ENCODE measurements at regions not wholly inside any gene's neighbourhood (a gene's known extent, or its start where the extent isn't known, plus 50 kb on each side); places are given as distances from the start of the nearest gene placed in this dataset.
A peak's percentile ranks its signal among the peaks of the same experiment; 100 is the strongest.

DNA sequence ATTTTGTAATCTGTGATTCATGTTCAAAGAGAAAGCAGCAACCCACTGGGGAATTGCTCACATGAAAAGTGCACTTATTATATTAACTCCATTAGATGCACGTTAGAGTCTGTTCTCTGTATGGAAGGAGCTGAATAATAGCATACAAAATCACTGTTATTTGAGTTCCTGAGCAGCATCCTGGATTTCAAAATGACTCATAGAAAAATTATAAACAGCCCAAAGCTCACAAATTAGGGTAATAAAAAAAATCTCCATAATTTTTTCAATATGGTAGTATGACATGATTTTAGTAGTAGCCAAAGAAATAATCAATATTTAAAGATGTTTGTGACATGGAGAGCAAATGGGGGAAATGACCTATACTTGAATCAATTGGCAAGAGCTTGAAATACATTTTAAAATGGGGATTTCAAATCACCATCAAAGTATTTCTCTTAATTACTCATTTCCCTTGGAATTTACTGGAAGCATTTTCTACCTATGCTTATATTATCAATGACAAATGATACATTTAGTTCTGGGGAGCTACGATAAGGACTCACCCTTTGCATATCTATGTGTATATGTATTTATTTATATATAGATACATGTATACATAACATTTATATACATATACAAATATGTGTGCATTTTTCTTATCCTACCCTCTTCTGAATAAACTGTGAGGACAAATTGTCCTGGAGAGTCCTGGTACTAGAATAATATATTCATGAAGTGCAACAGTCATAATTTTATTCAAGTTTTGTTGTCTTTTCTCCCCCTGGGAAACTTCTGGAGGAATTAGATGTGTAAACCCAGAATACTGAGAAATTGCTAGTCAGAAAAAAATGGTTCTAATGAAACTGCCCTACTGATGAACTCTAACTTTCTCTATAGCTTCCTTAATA, 116.3 kb downstream of the RPL22L1 start:
- TF ChIP-seq, protein P1, sequence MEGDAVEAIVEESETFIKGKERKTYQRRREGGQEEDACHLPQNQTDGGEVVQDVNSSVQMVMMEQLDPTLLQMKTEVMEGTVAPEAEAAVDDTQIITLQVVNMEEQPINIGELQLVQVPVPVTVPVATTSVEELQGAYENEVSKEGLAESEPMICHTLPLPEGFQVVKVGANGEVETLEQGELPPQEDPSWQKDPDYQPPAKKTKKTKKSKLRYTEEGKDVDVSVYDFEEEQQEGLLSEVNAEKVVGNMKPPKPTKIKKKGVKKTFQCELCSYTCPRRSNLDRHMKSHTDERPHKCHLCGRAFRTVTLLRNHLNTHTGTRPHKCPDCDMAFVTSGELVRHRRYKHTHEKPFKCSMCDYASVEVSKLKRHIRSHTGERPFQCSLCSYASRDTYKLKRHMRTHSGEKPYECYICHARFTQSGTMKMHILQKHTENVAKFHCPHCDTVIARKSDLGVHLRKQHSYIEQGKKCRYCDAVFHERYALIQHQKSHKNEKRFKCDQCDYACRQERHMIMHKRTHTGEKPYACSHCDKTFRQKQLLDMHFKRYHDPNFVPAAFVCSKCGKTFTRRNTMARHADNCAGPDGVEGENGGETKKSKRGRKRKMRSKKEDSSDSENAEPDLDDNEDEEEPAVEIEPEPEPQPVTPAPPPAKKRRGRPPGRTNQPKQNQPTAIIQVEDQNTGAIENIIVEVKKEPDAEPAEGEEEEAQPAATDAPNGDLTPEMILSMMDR (optimal IDR thresholded peaks at IDR 0.05 in 1 of 3, IDR thresholded peaks at IDR 0.05 in 1 of 3, conservative IDR thresholded peaks at IDR 0.05 in 1 of 3; ENCODE audit: extremely low read depth in 1 of 3, insufficient read depth in 2 of 3, low read length in 3 of 3) = no peak
- no peak for TF ChIP-seq EZH2 (IDR thresholded peaks at IDR 0.05; ENCODE audit: low read length)
- H3K9me3 ChIP-seq (ENCODE audit: control insufficient read depth, low read depth, low read length) = no peaks in the 10 kb centered on the region
- no peak for FAIRE-seq
- H4K20me1 ChIP-seq (ENCODE audit: control insufficient read depth, extremely low read depth, insufficient read depth, low read length) = no peaks in the 10 kb centered on the region
- peak overlapping the region; percentile 2 for H2AFZ ChIP-seq (ENCODE audit: control insufficient read depth, low read length)
- H3K9ac ChIP-seq (ENCODE audit: control insufficient read depth, extremely low read depth, insufficient read depth, low read length) = no peak overlapping the region
- peak overlapping the region; percentile 4 for H3K27ac ChIP-seq (ENCODE audit: control insufficient read depth, insufficient read depth, low read length)
- no peaks in the 10 kb centered on the region for H3K79me2 ChIP-seq (ENCODE audit: control insufficient read depth, insufficient read depth, low read length)
- H3K27me3 ChIP-seq (ENCODE audit: control insufficient read depth, extremely low read depth, insufficient read depth, low read length) = no peaks in the 10 kb centered on the region
- no peak overlapping the region for H3K4me3 ChIP-seq (ENCODE audit: control insufficient read depth in 2 of 3, extremely low read depth in 1 of 3, insufficient read depth in 2 of 3, low read depth in 1 of 3, low read length in 3 of 3)
- H3K36me3 ChIP-seq (ENCODE audit: control insufficient read depth in 2 of 2, extremely low read depth in 1 of 2, insufficient read depth in 2 of 2, low read length in 2 of 2) = no peaks in the 10 kb centered on the region
- no peak overlapping the region for H3K4me2 ChIP-seq (ENCODE audit: control insufficient read depth, extremely low read depth, insufficient read depth, low read depth, low read length)
- no peak for DNase-seq (ENCODE audit: low read depth, low spot score)
- H3K9me1 ChIP-seq (ENCODE audit: control insufficient read depth, extremely low read depth, insufficient read depth, low read length) = no peaks in the 10 kb centered on the region
- H3K4me1 ChIP-seq (ENCODE audit: control insufficient read depth, extremely low read depth, insufficient read depth, low read length) = peaks cover 46% of the 10 kb centered on the region
- dilution Hi-C loops (cut with MboI; ENCODE audit: extremely low pct_ligation_motif_present, low sequenced_read_pairs) = no loop called here

DNA sequence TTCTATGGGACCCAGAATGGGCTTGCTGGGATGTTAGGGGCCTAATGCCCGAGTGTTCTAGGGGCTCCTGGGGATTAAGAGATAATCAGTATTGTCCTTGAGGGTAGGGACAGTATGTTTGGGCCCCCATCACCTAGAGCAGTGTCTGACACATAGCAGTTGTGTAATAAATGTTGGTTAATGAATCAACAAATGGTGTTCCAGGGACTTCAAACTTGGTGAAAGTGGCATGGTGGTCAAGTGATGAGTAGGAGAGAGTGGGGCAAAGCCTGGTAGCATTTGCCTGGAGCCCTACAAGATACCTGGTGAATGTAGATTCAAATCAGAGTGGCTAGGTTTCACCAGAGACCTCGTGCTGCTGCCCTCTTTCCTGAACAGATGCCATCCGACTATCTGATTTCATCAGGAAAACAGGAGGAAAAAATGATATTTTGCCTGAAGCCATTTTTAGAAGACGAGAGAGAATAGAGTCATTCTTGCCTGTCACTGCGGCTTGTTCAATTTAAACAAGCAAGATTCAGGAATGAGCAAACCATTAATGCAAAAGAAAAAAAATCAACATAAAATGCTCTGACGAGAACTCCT, 117.3 kb downstream of the RPL22L1 start:
- H3K27me3 ChIP-seq (ENCODE audit: control insufficient read depth, extremely low read depth, insufficient read depth, low read length) = no peaks in the 10 kb centered on the region
- H4K20me1 ChIP-seq (ENCODE audit: control insufficient read depth, extremely low read depth, insufficient read depth, low read length) = no peaks in the 10 kb centered on the region
- H3K27ac ChIP-seq (ENCODE audit: control insufficient read depth, insufficient read depth, low read length) = peak overlapping the region; percentile 73
- H3K9me3 ChIP-seq (ENCODE audit: control insufficient read depth, low read depth, low read length) = no peaks in the 10 kb centered on the region
- peaks cover 46% of the 10 kb centered on the region for H3K4me1 ChIP-seq (ENCODE audit: control insufficient read depth, extremely low read depth, insufficient read depth, low read length)
- FAIRE-seq (peak; percentile 34), DNase-seq (ENCODE audit: low read depth, low spot score) (no peak)
- TF ChIP-seq EZH2 (IDR thresholded peaks at IDR 0.05; ENCODE audit: low read length) = no peak
- TF ChIP-seq, protein P1 (optimal IDR thresholded peaks at IDR 0.05 in 1 of 3, IDR thresholded peaks at IDR 0.05 in 1 of 3, conservative IDR thresholded peaks at IDR 0.05 in 1 of 3; ENCODE audit: extremely low read depth in 1 of 3, insufficient read depth in 2 of 3, low read length in 3 of 3) = no peak
- H3K79me2 ChIP-seq (ENCODE audit: control insufficient read depth, insufficient read depth, low read length) = no peaks in the 10 kb centered on the region
- peak overlapping the region; percentile 47 for H3K4me2 ChIP-seq (ENCODE audit: control insufficient read depth, extremely low read depth, insufficient read depth, low read depth, low read length)
- H2AFZ ChIP-seq (ENCODE audit: control insufficient read depth, low read length) = no peak overlapping the region
- H3K36me3 ChIP-seq (ENCODE audit: control insufficient read depth in 2 of 2, extremely low read depth in 1 of 2, insufficient read depth in 2 of 2, low read length in 2 of 2) = no peaks in the 10 kb centered on the region
- H3K9ac ChIP-seq (ENCODE audit: control insufficient read depth, extremely low read depth, insufficient read depth, low read length) = no peak overlapping the region
- dilution Hi-C loops (cut with MboI; ENCODE audit: extremely low pct_ligation_motif_present, low sequenced_read_pairs) = no loop called here
- H3K9me1 ChIP-seq (ENCODE audit: control insufficient read depth, extremely low read depth, insufficient read depth, low read length) = no peaks in the 10 kb centered on the region
- H3K4me3 ChIP-seq (ENCODE audit: control insufficient read depth in 2 of 3, extremely low read depth in 1 of 3, insufficient read depth in 2 of 3, low read depth in 1 of 3, low read length in 3 of 3) = no peak overlapping the region
